H54 (cell line): ENCODE measurements at regions not wholly inside any gene's neighbourhood (a gene's known extent, or its start where the extent isn't known, plus 50 kb on each side); places are given as distances from the start of the nearest gene placed in this dataset.
"Not testable (repeated sequence)": the region's sequence is repeated elsewhere in the genome, so short reads cannot be mapped to it uniquely, and the experiment has no call there.

Experiments used
- DNase-seq: peaks from one replicate; pipeline ENCODE4 v3.0.0; 2011; ENCODE audit warnings: low spot score, mixed read lengths; ENCODE audit not compliant: insufficient read length
- FAIRE-seq: peaks from 3 replicates; lab custom pipeline; 2011; peaks lifted over from hg19 to GRCh38; lab: Jason Lieb, UNC
- POLR2A ChIP-seq: IDR thresholded peaks from 2 replicates; pipeline ENCODE4 v1.6.1; 2011; ENCODE audit warnings: low read depth, mild to moderate bottlenecking, low read length

DNA sequence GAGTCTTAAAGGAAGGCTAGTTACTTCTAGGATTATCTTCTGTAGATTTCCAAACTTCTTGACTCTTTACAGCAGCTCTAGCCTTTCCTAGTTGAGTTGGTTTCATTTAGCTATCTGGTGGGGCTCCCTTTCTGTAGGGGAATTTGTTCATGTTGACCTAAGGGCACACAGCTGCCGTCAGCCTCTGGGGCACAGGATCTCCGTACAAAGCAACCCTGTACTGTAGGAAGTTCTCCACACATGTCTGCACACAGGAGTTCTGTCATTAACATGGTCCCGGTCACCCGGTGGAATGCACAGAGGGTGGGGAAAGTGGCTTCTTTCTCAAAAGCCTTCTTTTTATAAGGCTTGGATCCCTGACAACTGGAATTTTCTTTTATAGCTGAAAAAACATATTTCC, 88.7 kb upstream of the TNIK start:
- no peak for TF ChIP-seq POLR2A
- DNase-seq (no peak), FAIRE-seq (no peak)

DNA sequence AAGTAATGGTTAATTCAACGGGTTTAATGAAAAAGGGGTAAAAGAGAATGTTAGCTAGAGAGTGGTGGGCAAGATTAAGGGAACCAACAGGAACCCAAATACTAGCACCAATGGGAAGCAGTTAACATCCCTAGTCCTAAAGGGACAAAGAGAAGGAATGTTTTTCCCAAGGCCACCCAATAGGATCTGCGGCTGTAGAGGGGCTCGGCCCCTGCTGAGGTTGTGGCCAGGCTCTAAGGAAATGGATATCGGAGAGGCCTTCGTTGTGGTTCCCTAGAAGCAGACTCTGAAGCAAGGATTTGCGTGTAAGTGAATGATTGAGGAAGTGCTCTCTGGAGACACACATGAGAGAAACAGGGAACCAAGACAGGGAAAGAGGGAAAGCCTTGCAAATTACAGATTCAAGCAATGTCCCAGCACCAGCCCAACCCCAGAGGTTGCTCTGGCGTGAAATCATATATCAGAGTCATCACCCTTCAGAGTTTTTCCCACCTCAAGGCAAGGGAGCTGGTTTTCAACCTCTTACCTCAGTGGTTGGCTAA, 83.6 kb upstream of the TNIK start:
- FAIRE-seq (no peak), DNase-seq (no peak)
- TF ChIP-seq POLR2A, result no peak

DNA sequence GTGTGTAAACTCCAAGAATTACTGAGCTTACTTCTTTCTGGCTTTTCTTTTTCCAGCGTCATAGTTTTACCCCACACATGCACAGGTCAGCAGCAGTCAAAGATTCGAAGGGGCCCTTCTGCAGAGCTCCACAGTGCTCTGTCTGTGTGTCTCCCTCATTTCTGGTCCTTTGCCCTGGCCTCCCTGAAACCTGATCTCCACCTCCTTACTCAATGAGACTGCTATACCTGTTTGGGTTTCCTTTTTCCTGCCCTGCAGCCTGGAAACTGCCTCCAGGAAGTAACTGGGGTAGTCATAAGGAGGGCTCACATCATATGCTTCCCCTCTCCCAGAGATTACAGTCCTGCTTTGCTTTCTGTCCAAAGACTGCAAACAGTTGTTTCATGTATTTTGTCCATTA, 82.8 kb upstream of the TNIK start:
- no peak for TF ChIP-seq POLR2A
- FAIRE-seq, result no peak
- DNase-seq, result no peak

DNA sequence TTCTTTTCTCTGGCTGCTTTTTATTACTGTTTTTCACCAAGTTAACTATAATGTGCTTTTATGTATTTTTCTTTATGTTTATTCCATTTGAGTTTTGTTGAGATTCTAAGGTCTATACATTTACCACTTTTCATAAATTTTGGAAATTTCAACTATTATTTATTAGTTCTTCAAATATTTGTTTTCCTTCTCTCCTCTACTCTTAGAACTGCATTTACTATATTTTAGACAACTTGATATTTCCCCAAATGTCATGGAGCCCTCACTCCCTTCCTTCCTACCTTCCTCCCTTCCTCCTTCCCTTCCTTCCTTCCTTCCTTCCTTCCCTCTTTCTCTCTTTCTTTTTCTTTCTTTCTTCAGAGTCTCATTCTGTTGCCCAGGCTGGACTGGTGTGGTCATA, 81.4 kb upstream of the TNIK start:
- no peak for FAIRE-seq
- DNase-seq, result no peak
- no peak for TF ChIP-seq POLR2A

DNA sequence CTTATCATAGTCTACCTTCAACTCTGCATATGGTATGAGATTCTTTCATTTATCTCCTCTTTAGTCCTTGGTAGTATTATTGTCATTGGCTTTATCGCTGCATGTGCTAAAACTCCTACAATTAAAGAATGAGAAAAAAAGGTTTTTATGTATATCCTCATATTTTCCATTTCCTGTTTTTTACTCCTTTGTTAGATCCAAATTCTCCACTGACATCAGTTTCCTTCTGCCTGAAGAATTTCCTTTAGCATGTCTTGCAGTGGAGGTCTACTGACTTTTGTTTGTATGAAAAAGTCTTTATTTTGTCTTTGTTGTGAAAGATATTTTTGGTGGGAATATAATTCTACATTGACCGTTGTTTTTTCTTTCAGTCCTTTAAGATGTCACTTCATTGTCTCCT, 81.0 kb upstream of the TNIK start:
- DNase-seq (no peak), FAIRE-seq (no peak)
- TF ChIP-seq POLR2A, result no peak

DNA sequence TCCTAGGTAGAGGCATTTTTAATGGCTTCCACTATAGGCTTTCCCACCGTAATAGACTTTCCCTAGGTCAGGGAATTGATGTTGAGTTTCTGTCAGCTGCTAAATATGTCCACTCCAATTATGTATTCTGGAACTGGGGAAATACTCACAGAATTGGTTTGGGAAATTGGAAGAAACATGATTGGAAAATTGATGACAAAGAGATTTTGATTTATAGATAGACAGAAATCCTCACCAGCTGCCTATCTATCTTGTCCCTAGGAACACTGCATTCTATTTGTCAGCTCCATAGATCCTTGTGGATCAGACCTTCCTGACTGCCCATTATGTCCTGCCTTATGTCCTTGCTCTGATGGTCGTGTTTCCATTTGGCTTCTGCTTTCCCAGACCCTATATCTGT, 75.6 kb upstream of the TNIK start:
- TF ChIP-seq POLR2A, result no peak
- DNase-seq, result no peak
- no peak for FAIRE-seq

DNA sequence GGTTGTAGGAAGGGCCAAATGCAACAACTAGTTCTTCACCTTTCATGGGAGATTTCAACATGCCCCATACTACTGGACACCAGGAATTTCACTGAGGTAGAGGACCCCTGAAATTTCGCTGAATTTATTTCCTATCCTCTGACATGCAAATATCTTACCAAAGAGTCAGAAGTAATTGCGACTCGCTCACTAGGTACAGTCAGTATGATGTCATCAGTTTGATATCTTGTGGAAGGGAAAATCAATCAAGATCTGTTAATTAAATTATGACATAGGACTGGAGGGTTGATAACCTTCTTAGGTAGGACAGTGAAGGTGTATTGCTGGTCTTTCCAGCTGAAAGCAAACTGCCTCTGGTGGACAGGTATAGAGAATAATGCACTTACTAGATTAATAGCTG, 74.9 kb upstream of the TNIK start:
- TF ChIP-seq POLR2A, result no peak
- DNase-seq, result no peak
- no peak for FAIRE-seq

DNA sequence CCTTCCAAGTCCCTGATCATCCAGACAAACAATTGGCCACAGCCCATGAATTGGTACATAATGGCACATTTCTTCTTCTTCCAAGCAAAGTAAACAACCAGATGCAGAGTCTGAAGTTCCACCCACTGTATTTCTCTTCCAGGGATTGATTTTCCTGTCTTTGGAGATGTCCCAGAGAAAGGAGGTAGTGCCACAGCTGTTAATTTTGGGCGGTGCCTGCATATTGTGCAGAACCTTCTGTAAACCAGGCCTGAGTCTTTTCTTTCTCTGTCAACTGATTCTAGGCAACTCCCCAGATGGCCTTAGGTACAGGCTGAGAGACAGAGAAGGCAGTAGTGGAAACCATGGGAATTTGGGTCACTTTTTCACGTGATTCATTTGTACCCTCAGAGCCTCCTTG, 73.5 kb upstream of the TNIK start:
- FAIRE-seq, result no peak
- DNase-seq, result no peak
- no peak for TF ChIP-seq POLR2A

DNA sequence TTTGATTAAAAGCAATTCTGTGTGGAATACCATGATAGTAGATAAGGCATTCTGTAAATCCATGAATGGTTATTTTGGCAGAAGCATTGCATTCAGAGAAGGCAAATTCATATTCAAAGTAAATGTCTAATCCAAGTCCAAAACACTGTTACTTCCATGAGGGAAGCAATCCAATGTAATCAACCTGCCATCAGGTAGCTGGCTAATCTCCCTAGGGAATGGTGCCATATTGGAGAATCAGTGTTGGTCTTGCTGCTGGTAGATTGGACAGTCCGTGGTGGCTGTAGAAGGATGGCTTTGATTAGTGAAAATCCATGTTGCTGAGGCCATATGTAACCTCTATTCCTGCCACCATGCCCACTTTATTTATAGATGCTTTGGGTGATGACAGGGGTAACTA, 72.1 kb upstream of the TNIK start:
- no peak for TF ChIP-seq POLR2A
- DNase-seq, result no peak
- FAIRE-seq, result no peak

DNA sequence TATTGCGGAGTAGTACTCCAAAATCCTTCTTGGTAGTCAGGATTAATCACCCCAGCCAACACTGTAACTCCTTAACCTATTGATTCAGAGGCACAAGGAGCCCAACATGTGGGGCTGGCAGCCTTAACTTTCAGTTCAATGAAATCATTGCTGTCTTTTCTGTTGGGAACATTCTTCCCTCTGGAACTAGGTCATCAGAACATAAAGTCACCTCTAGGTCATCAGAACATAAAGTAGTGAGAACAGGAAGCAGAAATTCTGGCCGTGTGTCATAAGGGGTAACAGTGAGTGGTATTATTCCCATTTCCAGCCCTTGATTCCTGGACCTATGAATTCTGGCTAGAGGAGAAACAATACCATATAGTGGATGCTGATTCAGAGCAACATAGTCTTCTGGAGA, 71.5 kb upstream of the TNIK start:
- DNase-seq (no peak), FAIRE-seq (no peak)
- TF ChIP-seq POLR2A, result no peak

DNA sequence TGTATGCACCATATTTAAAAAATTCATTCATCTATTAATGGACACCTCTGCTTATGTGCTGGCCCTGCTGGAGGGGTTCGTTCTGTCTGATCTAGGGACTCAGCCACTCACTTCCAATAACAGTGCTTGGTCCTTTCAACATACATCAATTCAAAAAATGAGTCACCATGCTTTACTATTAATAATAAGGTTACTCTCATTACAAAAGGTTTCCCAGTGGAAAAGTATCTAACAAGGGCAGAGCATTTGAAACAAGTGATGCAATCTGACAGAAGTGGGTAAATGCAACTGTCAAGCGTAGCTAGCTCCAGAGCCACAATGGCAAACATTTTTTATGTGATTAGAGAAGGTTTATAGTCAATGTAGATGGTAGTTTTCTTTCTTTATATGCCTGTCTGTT, 67.9 kb upstream of the TNIK start:
- FAIRE-seq, result no peak
- TF ChIP-seq POLR2A, result no peak
- DNase-seq, result no peak

DNA sequence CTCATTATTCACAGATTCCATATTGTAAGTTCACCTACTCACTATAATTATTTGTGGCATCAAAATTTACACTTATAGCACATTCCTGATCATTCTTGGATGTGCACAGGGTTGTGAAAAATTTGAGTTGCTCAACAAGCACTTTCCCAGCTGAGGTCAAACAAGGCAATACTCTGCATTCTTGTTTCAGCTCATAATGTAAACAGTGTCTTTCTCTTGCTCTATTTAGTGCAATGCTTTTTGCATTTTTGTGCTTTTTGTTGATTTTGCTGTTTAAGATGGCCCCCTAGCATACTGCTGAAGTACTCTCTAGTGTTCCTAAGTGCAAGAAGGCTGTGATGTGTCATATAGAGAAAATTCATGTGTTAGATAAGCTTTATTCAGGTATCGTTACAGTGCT, 66.7 kb upstream of the TNIK start:
- no peak for TF ChIP-seq POLR2A
- no peak for DNase-seq
- no peak for FAIRE-seq

DNA sequence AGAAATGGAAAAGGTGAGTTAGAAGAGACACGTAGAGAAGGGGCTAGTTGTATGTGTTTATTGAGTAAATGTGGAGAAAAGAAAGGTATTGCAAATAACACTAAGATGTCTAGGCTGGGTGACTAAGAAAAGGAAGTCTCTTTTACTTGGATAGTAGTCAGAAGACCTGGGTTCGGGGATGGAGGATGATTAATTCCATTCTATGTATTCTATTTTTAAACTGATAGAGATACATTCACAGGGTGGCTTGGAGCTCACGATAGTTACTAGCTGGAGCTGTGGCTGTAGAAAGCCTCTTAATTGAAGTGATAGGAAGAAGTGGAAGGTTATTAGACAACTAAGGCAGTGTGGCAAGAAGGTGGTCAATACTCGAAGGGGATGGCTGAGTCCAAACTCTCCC, 65.9 kb upstream of the TNIK start:
- DNase-seq, result no peak
- no peak for TF ChIP-seq POLR2A
- no peak for FAIRE-seq

DNA sequence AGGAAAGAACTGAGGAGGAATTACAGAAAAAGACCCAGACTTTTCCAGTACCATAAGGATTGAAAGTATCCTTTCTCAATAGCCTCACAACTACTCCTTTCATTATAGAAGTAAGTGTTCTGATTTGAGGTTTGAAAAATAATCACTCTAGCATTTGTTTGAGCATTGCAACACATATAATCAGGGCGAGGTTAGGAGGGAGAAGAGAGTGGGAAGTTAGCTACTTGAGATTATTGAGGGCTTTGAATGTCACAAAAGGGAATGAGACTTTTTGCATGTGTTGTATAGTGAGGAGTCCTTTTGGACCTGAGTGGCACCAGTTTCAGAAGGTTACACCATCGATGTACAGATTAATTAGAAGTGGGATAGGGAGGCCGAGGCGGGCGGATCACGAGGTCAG, 65.2 kb upstream of the TNIK start:
- DNase-seq (no peak), FAIRE-seq (no peak)
- no peak for TF ChIP-seq POLR2A

DNA sequence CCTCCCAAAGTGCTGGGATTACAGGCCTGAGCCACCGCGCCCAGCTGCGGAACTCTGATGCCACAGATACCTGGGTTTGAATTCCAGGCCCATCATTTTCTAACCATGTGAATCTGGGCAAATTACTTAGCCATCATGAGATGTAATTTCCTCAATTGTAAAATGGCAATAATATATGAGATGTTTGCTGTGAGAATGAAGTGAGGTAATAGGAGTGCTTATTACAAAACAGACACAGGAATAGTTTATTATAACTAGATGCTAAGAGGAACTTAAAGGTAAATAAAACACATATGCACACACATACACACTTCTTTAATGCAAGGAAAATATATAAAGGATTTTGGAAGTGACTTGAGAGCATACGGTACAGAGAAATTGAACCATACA, 64.7 kb upstream of the TNIK start:
- no peak for FAIRE-seq
- no peak for TF ChIP-seq POLR2A
- DNase-seq, result no peak

DNA sequence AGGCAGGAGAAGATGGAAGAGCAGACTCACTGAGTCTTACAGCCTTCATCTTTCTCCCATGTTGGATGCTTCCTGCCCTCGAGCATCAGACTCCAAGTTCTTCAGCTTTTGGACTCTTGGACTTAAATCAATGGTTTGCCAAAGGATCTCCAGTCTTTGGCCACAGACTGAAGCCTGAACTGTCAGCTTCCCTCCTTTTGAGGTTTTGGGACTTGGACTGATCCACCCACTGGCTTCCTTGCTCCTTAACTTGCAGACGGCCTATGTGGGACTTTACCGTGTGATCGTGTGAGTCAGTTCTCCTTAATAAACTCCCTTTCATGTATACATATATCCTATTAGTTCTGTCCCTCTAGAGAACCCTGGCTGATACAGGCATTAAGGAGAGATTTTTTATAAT, 62.4 kb upstream of the TNIK start:
- FAIRE-seq (no peak), DNase-seq (no peak)
- no peak for TF ChIP-seq POLR2A

DNA sequence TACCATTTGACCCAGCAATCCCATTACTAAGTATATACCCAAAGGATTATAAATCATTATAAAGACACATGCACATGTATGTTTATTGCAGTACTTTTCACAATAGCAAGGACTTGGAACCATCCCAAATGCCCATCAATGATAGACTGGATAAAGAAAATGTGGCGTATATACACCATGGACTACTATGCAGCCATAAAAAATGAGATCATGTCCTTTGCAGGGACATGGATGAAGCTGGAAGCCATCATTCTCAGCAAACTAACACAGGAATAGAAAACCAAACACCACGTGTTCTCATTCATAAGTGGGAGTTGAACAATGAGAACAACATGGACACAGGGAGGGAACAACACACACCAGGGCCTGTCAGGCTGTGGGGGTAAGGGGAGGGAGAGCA, 59.2 kb upstream of the TNIK start:
- not testable (repeated sequence) for DNase-seq, FAIRE-seq
